GM18861 (cell line): ENCODE measurements at regions not wholly inside any gene's neighbourhood (a gene's known extent, or its start where the extent isn't known, plus 50 kb on each side); places are given as distances from the start of the nearest gene placed in this dataset.
"Not testable (repeated sequence)": the region's sequence is repeated elsewhere in the genome, so short reads cannot be mapped to it uniquely, and the experiment has no call there.

Experiments
- ATAC-seq: cut with Tn5 transposase; IDR thresholded peaks from one replicate; pipeline ENCODE4 v1.9.1; 2021; ENCODE audit not compliant: unreplicated experiment

DNA sequence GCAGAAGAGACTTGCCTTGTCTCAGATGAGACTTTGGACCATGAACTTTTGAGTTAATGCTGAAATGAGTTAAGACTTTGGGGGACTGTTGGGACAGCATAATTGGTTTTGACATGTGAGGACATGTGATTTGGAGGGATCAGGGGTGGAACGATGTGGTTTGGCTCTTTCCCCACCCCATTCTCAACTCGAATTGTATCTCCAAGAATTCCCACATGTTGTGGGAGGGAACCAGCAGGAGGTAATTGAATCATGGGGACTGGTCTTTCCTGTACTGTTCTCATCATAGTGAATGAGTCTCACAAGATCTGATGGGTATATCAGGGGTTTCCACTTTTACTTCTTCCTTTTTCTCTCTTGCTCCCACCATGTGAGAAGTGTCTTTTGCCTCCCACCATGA is 229.7 kb upstream of the KCND2 start:
- no peak for ATAC-seq

DNA sequence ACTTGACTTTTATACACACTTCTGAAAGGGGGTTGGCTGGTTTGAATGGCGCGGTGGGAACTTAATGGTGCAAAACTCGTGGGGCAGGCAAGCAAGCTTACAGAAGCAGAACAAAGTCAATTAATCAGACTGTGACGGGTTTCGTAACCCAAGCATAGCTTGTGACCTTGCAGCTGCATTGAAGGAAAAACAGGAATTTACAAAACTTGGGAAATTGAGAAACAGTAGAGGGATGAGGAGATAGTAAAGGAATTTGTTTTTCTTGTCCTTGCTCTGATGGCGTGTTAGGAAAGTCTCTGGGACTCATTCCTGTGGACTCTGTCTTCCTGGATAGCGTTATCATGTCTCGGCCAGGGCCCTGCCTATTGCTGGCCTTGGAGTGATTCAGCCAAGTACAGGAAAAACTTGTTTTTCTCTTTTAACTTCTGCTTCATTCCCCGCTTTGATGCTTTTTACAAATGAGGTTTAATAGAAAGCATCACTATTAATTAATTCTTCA is 220.0 kb upstream of the KCND2 start:
- ATAC-seq: no peak

- no peak for ATAC-seq
These were observed 219.5 kb upstream of the KCND2 start for GRCh38 chr7:120053390-120053961.

- no peak for ATAC-seq
These were observed 218.4 kb upstream of the KCND2 start for GRCh38 chr7:120054376-120055100.

- no peak for ATAC-seq
These were observed 217.7 kb upstream of the KCND2 start for GRCh38 chr7:120055300-120055699.

- no peak for ATAC-seq
These were observed 216.7 kb upstream of the KCND2 start for GRCh38 chr7:120056227-120056626.

- ATAC-seq: no peak
These were observed 213.3 kb upstream of the KCND2 start for GRCh38 chr7:120059641-120060040.

GRCh38 chr7:120060281-120060680 is 212.7 kb upstream of the KCND2 start:
- ATAC-seq: no peak

- no peak for ATAC-seq
These were observed 212.1 kb upstream of the KCND2 start for GRCh38 chr7:120060875-120061274.

- ATAC-seq: peak; percentile 48
These were observed 208.4 kb upstream of the KCND2 start for GRCh38 chr7:120064565-120064964.

DNA sequence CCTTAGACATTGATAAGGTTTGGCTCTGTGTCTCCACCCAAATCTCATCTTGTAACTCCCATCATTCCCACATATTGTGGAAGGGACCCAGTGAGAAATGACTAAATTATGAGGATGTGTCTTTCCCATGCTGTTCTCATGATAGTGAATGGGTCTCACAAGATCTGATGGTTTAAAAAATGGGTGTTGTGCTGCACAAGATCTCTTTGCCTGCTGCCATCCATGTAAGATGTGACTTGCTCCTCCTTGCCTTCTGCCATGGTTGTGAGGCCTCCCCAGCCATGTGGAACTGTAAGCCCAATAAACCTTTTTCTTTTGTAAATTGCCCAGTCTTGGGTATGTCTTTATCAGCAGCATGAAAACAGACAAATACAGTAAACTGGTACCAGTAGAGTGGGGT is 206.1 kb upstream of the KCND2 start:
- ATAC-seq: not testable (repeated sequence)

GRCh38 chr7:120070201-120070600 is 202.8 kb upstream of the KCND2 start:
- ATAC-seq: no peak

DNA sequence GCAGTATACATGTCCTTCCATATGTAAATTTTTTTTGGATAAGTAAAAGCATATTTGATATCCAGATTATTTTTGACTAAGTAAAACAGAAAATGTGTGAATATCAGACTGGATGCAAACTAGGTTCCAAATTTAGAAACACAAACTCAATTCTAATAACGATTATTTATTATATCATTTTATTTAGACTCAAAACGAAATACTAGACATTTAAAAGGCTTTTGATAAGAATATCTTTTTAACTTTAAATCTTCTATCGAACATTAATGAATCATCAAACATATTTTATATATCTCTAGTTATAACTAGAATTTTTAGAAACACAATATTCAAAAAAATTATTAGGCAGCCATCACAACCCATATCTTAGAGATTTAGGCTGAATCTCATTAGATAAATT is 195.2 kb upstream of the KCND2 start:
- ATAC-seq: no peak

- ATAC-seq: no peak
These were observed 194.0 kb upstream of the KCND2 start for GRCh38 chr7:120079022-120079421.

DNA sequence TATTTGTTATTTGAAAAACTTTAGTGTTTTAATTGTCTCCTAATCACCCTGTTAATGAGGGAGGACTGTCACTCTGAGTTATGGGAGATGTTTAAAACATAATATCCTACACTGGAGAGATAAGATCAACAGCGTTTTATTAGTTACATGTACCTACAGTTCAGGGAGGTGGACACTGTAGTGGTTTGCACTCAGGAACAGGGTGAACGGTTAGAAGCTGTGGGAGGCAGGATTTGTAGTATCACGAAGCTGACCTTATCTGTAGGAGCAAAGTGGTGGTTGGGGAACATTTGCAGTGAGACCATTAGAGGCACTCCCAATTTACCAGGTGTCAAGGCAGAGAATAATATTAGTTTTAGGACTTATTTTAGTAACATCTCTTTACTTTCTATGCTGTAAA is 193.3 kb upstream of the KCND2 start:
- no peak for ATAC-seq

DNA sequence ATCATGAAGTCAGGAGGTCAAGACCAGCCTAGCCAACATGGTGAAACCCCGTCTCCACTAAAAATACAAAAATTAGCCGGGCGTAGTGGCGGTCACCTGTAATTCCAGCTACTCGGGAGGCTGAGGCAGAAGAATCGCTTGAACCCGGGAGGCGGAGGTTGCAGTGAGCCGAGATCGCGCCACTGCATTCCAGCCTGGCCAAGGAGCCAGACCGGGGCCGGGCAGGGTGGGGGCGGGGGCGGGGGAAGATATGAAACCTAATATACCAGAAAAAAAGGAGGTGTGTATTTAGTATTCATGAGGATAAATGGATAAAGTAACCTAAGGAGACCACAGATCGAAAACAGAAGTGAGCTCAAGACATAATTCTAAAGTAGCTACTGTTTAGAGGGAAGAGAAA is 186.5 kb upstream of the KCND2 start:
- not testable (repeated sequence) for ATAC-seq

GRCh38 chr7:120089968-120090367 is 183.0 kb upstream of the KCND2 start:
- no peak for ATAC-seq

DNA sequence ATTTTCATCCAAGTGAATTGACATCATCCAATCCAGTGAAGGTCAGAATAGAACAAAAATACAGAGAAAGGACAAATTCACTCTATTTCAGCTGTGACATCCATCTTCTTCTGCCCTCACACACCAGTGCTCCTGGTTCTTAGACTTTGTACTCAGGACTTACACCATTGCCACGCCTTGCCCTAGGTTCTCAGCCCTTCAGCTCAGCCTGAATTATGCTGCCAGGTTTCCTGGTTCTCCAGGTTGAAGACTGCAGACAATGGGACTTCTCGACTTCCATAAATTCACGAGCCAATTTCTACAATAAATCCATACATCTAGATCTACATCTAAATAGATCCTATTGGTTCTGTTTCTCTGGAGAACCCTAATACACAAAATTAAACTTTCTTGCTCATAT is 181.2 kb upstream of the KCND2 start:
- no peak for ATAC-seq

GRCh38 chr7:120097020-120097419 is 176.0 kb upstream of the KCND2 start:
- no peak for ATAC-seq

- no peak for ATAC-seq
These were observed 175.2 kb upstream of the KCND2 start for GRCh38 chr7:120097774-120098173.

DNA sequence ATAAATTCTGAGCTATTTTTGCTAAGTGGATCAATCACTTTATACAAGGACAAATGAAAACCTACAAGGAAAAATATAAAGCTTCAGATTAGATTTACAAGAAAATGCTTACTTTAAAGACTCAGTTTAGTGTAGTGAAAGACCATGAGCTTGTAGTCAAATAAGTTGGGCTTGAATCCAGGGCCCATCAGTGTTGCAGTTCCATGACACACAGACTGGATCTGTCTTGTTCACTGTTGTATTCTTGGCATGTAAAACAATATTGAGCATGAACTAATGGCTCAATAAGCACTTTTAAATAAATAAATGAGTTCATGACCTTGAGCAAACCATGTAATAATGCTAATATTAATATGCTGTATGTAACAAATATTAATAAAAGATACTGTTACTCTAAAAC is 164.6 kb upstream of the KCND2 start:
- ATAC-seq: no peak

DNA sequence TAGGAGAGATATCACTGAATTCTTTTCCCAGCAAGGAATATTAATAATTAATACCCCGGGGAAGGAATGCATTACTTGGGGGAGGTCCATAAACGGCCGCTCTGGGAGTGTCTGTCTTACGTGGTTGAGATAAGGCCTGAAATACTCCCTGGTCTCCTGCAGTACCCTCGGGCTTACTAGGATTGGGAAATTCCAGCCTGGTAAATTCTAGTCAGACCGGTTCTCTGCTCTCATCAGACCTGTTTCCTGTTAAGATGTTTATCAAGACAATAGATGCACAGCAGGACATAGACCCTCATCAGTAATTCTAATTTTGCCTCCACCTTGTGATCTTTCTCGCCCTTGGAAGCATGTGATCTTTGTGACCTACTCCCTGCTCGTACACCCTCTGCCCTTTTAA is 162.8 kb upstream of the KCND2 start:
- no peak for ATAC-seq

GRCh38 chr7:120114626-120115025 is 158.3 kb upstream of the KCND2 start:
- no peak for ATAC-seq
